Thyroid gland (tissue), 4 donors: ENCODE measurements at regions not wholly inside any gene's neighbourhood (a gene's known extent, or its start where the extent isn't known, plus 50 kb on each side); places are given as distances from the start of the nearest gene placed in this dataset.

Experiments used
- CTCF ChIP-seq, 6 experiments: fragments of 200-600 bp in 3 of 6; fragments of 450-650 bp in 3 of 6; sonication (generic) in 3 of 6; IDR thresholded peaks; one replicate each; pipeline ENCODE4 v1.5.1; 2016 to 2019; ENCODE audit warnings: antibody characterized with exemption in 6 of 6, mild to moderate bottlenecking in 2 of 6, inconsistent platforms in 1 of 6, moderate library complexity in 1 of 6
- POLR2A ChIP-seq, 2 donors: fragments of 450-650 bp; IDR thresholded peaks; one replicate each; pipeline ENCODE4 v1.6.1; 2017; ENCODE audit warnings: antibody characterized with exemption in 2 of 2, mild to moderate bottlenecking in 2 of 2, moderate library complexity in 1 of 2

GRCh38 chr7:65239707-65240352 lies 133.8 kb upstream of the ZNF92 start:
- no peak for TF ChIP-seq CTCF (IDR thresholded peaks at IDR 0.05)
- TF ChIP-seq POLR2A (IDR thresholded peaks at IDR 0.05) = no peak
